Nephron progenitor cell (in vitro differentiated cells): ENCODE measurements at regions not wholly inside any gene's neighbourhood (a gene's known extent, or its start where the extent isn't known, plus 50 kb on each side); places are given as distances from the start of the nearest gene placed in this dataset.

Experiments used
- DNase-seq: peaks from one replicate; pipeline ENCODE4 v3.0.0; 2021
- H3K27ac Mint-ChIP-seq: 2 replicates; pipeline ENCODE4 v1.8.0; 2021; ENCODE audit warnings: mild to moderate bottlenecking, moderate library complexity, mixed read lengths
- H3K27me3 Mint-ChIP-seq: 2 replicates; pipeline ENCODE4 v1.8.0; 2021; ENCODE audit warnings: mild to moderate bottlenecking, low read depth, mixed read lengths; ENCODE audit not compliant: poor library complexity
- H3K36me3 Mint-ChIP-seq: 2 replicates; pipeline ENCODE4 v1.8.0; 2021; ENCODE audit warnings: low read depth, mixed read lengths
- H3K4me1 Mint-ChIP-seq: 2 replicates; pipeline ENCODE4 v1.8.0; 2021; ENCODE audit warnings: mixed read lengths
- H3K4me3 Mint-ChIP-seq: 2 replicates; pipeline ENCODE4 v1.8.0; 2021; ENCODE audit warnings: mild to moderate bottlenecking, moderate library complexity, mixed read lengths
- H3K9me3 Mint-ChIP-seq: 2 replicates; pipeline ENCODE4 v1.8.0; 2021; ENCODE audit warnings: mild to moderate bottlenecking, moderate library complexity, mixed read lengths
- CTCF ChIP-seq: fragments of 200-600 bp; sonication (generic); IDR thresholded peaks from 2 replicates; pipeline ENCODE4 v1.5.0; 2021; ENCODE audit warnings: antibody characterized with exemption

GRCh38 chrX:9343971-9344370 is 120.9 kb upstream of the TBL1X start:
- Mint-ChIP-seq H3K4me1 (peaks cover 40% of the 10 kb centered on the region), H3K27ac (no peak overlapping the region), H3K36me3 (no peaks in the 10 kb centered on the region), H3K4me3 (peak overlapping the region; percentile 26), H3K9me3 (peaks cover 45% of the 10 kb centered on the region), H3K27me3 (peaks cover 4% of the 10 kb centered on the region)
- TF ChIP-seq CTCF, result no peak
- DNase-seq, result no peak

- H3K27ac Mint-ChIP-seq, result no peak overlapping the region
- no peak for DNase-seq
- peaks cover 29% of the 10 kb centered on the region for H3K4me1 Mint-ChIP-seq
- no peak overlapping the region for H3K4me3 Mint-ChIP-seq
- no peaks in the 10 kb centered on the region for H3K36me3 Mint-ChIP-seq
- H3K9me3 Mint-ChIP-seq, result peaks cover 38% of the 10 kb centered on the region
- peaks cover 4% of the 10 kb centered on the region for H3K27me3 Mint-ChIP-seq
- TF ChIP-seq CTCF, result no peak
Observed at GRCh38 chrX:9345957-9346356, 118.9 kb upstream of the TBL1X start.

- no peak overlapping the region for H3K27ac Mint-ChIP-seq
- no peak for DNase-seq
- no peak overlapping the region for H3K4me3 Mint-ChIP-seq
Observed at GRCh38 chrX:9349572-9350494, 115.0 kb upstream of the TBL1X start.

GRCh38 chrX:9351126-9351525 is 113.7 kb upstream of the TBL1X start:
- H3K4me3 Mint-ChIP-seq, result no peak overlapping the region
- DNase-seq, result no peak
- peaks cover 9% of the 10 kb centered on the region for H3K27me3 Mint-ChIP-seq
- H3K36me3 Mint-ChIP-seq, result no peaks in the 10 kb centered on the region
- peaks cover 49% of the 10 kb centered on the region for H3K9me3 Mint-ChIP-seq
- peaks cover 25% of the 10 kb centered on the region for H3K4me1 Mint-ChIP-seq
- TF ChIP-seq CTCF, result no peak
- no peak overlapping the region for H3K27ac Mint-ChIP-seq

More at GRCh38 chrX:9349572-9350494, 115.0 kb upstream of the TBL1X start:
- H3K9me3 Mint-ChIP-seq, result peaks cover 54% of the 10 kb centered on the region
- H3K4me1 Mint-ChIP-seq, result peaks cover 25% of the 10 kb centered on the region
- no peak for TF ChIP-seq CTCF
- no peaks in the 10 kb centered on the region for H3K36me3 Mint-ChIP-seq
- H3K27me3 Mint-ChIP-seq, result peaks cover 9% of the 10 kb centered on the region

- Mint-ChIP-seq H3K9me3 (peaks cover 47% of the 10 kb centered on the region), H3K27me3 (peaks cover 9% of the 10 kb centered on the region), H3K36me3 (no peaks in the 10 kb centered on the region), H3K4me3 (no peak overlapping the region), H3K4me1 (peaks cover 25% of the 10 kb centered on the region), H3K27ac (no peak overlapping the region)
- no peak for DNase-seq
- no peak for TF ChIP-seq CTCF
Observed at GRCh38 chrX:9352243-9352642, 112.6 kb upstream of the TBL1X start.
